ENCODE measurements at regions not wholly inside any gene's neighbourhood (a gene's known extent, or its start where the extent isn't known, plus 50 kb on each side); places are given as distances from the start of the nearest gene placed in this dataset.

DNA sequence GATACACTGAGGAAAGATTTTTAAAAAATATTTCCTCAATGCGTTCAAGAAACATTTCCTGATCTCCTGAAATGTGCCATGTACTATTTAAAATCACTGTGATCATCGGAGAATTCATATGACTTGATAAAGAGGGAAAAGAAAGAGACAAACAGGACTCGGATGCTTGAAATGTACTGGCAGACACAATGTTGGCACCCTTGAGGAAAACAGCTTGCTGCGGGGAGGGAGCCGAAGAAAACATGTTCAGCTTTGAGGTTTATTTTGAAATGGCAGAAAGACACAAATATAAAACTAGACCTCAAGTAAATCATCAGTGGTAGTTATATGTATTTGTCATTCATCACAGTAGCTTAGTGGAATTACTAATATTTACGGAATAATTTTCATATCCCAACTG lies 100.9 kb upstream of the BRINP3 start:
- Histone ChIP-seq H3K79me2 (ENCODE audit: insufficient read depth, low read length) (no peaks in the 10 kb centered on the region), H3K4me1 (ENCODE audit: insufficient read depth, low read length) (no peaks in the 10 kb centered on the region), H3K36me3 (replicated peaks in 1 of 2; ENCODE audit: control insufficient read depth in 1 of 2, insufficient read depth in 2 of 2, low read length in 2 of 2) (no peaks in the 10 kb centered on the region), H3K4me3 (replicated peaks in 1 of 3; ENCODE audit: insufficient read depth in 1 of 3, low read depth in 2 of 3, low read length in 3 of 3) (no peak overlapping the region), H3K27me3 (ENCODE audit: control insufficient read depth in 1 of 2, insufficient read depth in 2 of 2, low read length in 2 of 2) (no peaks in the 10 kb centered on the region; a peak in 1 of 5 replicates), H3K9me3 (ENCODE audit: low read length) (no peaks in the 10 kb centered on the region), H2AFZ (ENCODE audit: low read length) (no peak overlapping the region), H3K4me2 (ENCODE audit: low read depth, low read length) (no peak overlapping the region), H4K20me1 (ENCODE audit: insufficient read depth, low read length) (no peaks in the 10 kb centered on the region), H3K9ac (ENCODE audit: insufficient read depth, low read depth, low read length) (no peak overlapping the region), H3K27ac (ENCODE audit: extremely low read length, insufficient read depth, low read length) (no peak overlapping the region)
- 3% methylated on average over 6 of the region's 6 CpGs for WGBS (ENCODE audit: low lambda C conversion rate)
- POLR2A ChIA-PET, result no interaction called here
- TF ChIP-seq ZBTB21 (CRISPR knock-in tag; IDR thresholded peaks at IDR 0.05) (no peak), RFX5 (IDR thresholded peaks at IDR 0.05; ENCODE audit: low read depth, low read length) (no peak)
- ATAC-seq (no peak), DNase-seq (ENCODE audit: low spot score) (no peak), FAIRE-seq (no peak)
- no TSS peak for BruUV-seq (replicated peaks)
- intact Hi-C loops (cut with micrococcal nuclease; ENCODE audit: unreplicated experiment), result no loop called here
- in situ Hi-C loops (cut with HindIII; ENCODE audit: extremely low pct_ligation_motif_present, low pct_unique_long_range_greater_than_20kb), result no loop called here
- CTCF ChIA-PET (ENCODE audit: low intra/inter-chr PET ratio, low total read pairs), result no interaction called here

DNA sequence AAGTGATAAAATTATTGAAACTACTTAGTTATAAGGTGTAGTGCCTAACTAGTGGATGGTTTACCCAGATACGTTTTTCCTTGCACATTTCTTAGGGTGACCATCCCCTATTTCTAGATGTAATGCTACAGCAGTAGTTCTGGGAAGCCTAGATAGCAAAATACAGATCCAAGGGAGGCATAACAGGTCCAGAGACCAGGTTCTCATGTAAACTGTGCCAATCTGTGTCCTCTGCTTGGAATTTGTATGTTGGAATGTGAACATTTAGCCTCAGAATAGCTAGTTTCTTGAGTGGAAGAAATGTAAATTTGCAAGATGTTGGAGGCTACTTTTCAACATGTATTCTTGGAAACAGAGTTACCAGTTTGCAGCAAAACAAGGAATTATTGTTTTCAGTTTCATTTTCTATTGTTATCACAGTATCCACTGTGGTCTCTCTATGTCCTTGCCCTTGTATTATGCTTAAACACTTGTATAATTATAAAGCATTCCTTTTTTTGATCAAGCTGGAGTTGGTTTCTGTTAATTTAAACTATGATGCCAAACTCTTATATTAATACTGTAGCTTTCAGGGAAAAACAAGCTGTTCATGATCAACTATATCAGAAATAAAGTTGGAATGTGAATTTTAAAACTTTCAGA lies 102.0 kb upstream of the BRINP3 start:
- H3K79me2 ChIP-seq (ENCODE audit: insufficient read depth, low read length), result no peaks in the 10 kb centered on the region
- DNase-seq (ENCODE audit: low spot score), result no peak
- H3K4me1 ChIP-seq (ENCODE audit: insufficient read depth, low read length), result no peaks in the 10 kb centered on the region
- H3K27me3 ChIP-seq (ENCODE audit: control insufficient read depth in 1 of 2, insufficient read depth in 2 of 2, low read length in 2 of 2), result no peaks in the 10 kb centered on the region; a peak in 1 of 5 replicates
- intact Hi-C loops (cut with micrococcal nuclease; ENCODE audit: unreplicated experiment), result no loop called here
- H3K9me3 ChIP-seq (ENCODE audit: low read length), result no peaks in the 10 kb centered on the region
- ChIA-PET CTCF (ENCODE audit: low intra/inter-chr PET ratio, low total read pairs) (no interaction called here), POLR2A (no interaction called here)
- WGBS (ENCODE audit: low lambda C conversion rate), result 0% methylated on average over 1 of the region's 1 CpG
- H2AFZ ChIP-seq (ENCODE audit: low read length), result no peak overlapping the region
- no peaks in the 10 kb centered on the region for H3K36me3 ChIP-seq (replicated peaks in 1 of 2; ENCODE audit: control insufficient read depth in 1 of 2, insufficient read depth in 2 of 2, low read length in 2 of 2)
- H3K9ac ChIP-seq (ENCODE audit: insufficient read depth, low read depth, low read length), result no peak overlapping the region
- no peak for FAIRE-seq
- H4K20me1 ChIP-seq (ENCODE audit: insufficient read depth, low read length), result no peaks in the 10 kb centered on the region
- no peak overlapping the region for H3K27ac ChIP-seq (ENCODE audit: extremely low read length, insufficient read depth, low read length)
- H3K4me3 ChIP-seq (replicated peaks in 1 of 3; ENCODE audit: insufficient read depth in 1 of 3, low read depth in 2 of 3, low read length in 3 of 3), result no peak overlapping the region
- in situ Hi-C loops (cut with HindIII; ENCODE audit: extremely low pct_ligation_motif_present, low pct_unique_long_range_greater_than_20kb), result no loop called here
- no peak for ATAC-seq
- no peak overlapping the region for H3K4me2 ChIP-seq (ENCODE audit: low read depth, low read length)
- BruUV-seq (replicated peaks), result no TSS peak
- TF ChIP-seq KAT8 (CRISPR knock-in tag; IDR thresholded peaks at IDR 0.05) (no peak), ZNF460 (CRISPR knock-in tag; IDR thresholded peaks at IDR 0.05; ENCODE audit: borderline replicate concordance) (no peak), EEA1 (CRISPR knock-in tag; IDR thresholded peaks at IDR 0.05; ENCODE audit: borderline replicate concordance) (no peak), LRRFIP1 (CRISPR knock-in tag; conservative IDR thresholded peaks at IDR 0.05) (no peak), ZNF644 (CRISPR knock-in tag; IDR thresholded peaks at IDR 0.05; ENCODE audit: low read depth) (no peak), ZNF232 (CRISPR knock-in tag; IDR thresholded peaks at IDR 0.05; ENCODE audit: borderline replicate concordance) (no peak)
- TF ChIP-seq, protein P1, sequence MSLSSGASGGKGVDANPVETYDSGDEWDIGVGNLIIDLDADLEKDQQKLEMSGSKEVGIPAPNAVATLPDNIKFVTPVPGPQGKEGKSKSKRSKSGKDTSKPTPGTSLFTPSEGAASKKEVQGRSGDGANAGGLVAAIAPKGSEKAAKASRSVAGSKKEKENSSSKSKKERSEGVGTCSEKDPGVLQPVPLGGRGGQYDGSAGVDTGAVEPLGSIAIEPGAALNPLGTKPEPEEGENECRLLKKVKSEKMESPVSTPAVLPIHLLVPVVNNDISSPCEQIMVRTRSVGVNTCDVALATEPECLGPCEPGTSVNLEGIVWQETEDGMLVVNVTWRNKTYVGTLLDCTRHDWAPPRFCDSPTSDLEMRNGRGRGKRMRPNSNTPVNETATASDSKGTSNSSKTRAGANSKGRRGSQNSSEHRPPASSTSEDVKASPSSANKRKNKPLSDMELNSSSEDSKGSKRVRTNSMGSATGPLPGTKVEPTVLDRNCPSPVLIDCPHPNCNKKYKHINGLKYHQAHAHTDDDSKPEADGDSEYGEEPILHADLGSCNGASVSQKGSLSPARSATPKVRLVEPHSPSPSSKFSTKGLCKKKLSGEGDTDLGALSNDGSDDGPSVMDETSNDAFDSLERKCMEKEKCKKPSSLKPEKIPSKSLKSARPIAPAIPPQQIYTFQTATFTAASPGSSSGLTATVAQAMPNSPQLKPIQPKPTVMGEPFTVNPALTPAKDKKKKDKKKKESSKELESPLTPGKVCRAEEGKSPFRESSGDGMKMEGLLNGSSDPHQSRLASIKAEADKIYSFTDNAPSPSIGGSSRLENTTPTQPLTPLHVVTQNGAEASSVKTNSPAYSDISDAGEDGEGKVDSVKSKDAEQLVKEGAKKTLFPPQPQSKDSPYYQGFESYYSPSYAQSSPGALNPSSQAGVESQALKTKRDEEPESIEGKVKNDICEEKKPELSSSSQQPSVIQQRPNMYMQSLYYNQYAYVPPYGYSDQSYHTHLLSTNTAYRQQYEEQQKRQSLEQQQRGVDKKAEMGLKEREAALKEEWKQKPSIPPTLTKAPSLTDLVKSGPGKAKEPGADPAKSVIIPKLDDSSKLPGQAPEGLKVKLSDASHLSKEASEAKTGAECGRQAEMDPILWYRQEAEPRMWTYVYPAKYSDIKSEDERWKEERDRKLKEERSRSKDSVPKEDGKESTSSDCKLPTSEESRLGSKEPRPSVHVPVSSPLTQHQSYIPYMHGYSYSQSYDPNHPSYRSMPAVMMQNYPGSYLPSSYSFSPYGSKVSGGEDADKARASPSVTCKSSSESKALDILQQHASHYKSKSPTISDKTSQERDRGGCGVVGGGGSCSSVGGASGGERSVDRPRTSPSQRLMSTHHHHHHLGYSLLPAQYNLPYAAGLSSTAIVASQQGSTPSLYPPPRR (CRISPR knock-in tag; IDR thresholded peaks at IDR 0.05; ENCODE audit: borderline replicate concordance), result no peak
- TF ChIP-seq, protein P2, sequence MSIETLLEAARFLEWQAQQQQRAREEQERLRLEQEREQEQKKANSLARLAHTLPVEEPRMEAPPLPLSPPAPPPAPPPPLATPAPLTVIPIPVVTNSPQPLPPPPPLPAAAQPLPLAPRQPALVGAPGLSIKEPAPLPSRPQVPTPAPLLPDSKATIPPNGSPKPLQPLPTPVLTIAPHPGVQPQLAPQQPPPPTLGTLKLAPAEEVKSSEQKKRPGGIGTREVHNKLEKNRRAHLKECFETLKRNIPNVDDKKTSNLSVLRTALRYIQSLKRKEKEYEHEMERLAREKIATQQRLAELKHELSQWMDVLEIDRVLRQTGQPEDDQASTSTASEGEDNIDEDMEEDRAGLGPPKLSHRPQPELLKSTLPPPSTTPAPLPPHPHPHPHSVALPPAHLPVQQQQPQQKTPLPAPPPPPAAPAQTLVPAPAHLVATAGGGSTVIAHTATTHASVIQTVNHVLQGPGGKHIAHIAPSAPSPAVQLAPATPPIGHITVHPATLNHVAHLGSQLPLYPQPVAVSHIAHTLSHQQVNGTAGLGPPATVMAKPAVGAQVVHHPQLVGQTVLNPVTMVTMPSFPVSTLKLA (IDR thresholded peaks at IDR 0.05), result no peak

Measured in HepG2 (cell line).